CD4-positive, alpha-beta T cell treated with Interleukin-4 for 4 hours (primary cell): ENCODE measurements at regions not wholly inside any gene's neighbourhood (a gene's known extent, or its start where the extent isn't known, plus 50 kb on each side); places are given as distances from the start of the nearest gene placed in this dataset.

ENCODE experiments used
- DNase-seq: peaks from one replicate; pipeline ENCODE4 v3.0.0-alpha.2; 2020

DNA sequence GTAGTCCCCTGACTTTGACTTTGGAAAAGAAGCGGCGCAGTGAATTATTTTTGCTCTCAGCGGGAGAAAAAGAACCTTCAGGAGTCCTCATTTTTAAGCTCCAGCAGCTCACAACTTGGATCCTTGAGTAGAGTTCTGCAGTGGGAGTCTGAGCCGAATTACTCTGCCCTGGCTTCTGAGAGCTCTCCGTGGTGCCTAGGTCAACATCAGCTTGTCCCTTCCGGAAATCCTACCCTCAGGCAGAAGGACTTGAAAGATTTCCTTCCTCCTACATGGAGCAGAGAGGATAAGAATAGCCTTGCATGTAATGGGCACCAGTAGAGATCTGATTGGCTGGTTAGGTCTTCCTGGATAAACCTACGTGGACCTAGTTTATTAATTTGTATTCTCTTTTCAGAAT is 549.7 kb upstream of the TENM3 start:
- DNase-seq = no peak

- no peak for DNase-seq
These were observed 545.0 kb upstream of the TENM3 start for GRCh38 chr4:181698221-181698620.

DNA sequence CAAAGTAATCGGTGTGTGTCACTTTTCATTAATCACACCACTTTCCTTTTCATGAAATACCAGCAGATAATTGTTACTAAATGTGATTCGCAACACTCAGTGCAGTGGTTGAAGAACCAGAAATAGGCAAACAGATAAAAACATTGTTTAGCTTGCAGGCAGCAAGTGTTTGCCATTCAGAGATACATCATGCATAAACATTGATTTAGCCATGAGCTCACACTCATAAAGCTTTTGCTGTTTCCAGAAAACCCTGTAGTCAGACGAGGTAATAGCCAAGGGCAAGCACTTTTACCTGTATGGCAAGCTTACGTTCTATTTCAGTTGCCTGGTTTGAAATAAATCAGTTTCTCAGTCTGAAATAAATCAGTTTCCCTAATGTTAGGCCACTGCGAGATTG is 542.0 kb upstream of the TENM3 start:
- DNase-seq = no peak

- DNase-seq = no peak
These were observed 541.3 kb upstream of the TENM3 start for GRCh38 chr4:181701894-181702293.

GRCh38 chr4:181702864-181703495 is 540.2 kb upstream of the TENM3 start:
- DNase-seq = no peak

DNA sequence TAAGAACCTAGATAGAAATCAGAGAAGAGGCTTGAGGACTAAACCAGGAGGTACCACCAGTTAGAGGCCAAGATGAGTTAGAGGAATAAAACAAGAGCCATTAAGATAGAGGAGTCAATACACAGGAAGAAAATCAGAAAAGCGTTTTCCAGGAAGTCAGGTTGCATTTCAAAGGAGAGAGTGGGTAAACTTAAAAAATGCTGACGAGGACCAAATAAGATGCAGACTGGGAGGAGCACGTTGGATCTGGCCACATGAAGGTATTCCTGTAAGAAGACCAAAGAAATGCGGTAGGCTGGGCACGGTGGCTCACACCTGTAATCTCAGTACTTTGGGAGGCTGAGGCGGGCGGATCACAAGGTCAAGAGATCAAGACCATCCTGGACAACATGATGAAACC is 533.1 kb upstream of the TENM3 start:
- DNase-seq = no peak

GRCh38 chr4:181711387-181711786 is 531.8 kb upstream of the TENM3 start:
- DNase-seq = no peak

GRCh38 chr4:181728305-181728966 is 514.8 kb upstream of the TENM3 start:
- no peak for DNase-seq

DNA sequence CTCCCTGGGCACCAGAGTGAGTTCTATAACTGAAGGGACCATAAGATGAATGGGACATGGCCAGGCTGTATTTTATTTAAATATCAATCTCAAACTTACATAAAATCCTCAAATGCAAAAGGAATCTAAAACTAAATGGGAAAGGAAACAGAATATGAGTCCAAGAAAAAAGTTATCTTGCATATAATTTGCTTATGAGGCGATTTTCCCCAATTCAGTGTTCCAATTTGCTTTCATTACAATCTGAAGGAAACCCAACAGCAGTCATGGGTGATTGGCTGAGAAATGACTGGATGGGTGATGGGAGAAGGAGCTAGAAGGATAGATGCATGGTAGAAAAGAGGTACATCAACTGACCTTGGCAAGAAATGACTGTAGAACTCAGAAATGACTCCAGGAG is 511.3 kb upstream of the TENM3 start:
- no peak for DNase-seq

DNA sequence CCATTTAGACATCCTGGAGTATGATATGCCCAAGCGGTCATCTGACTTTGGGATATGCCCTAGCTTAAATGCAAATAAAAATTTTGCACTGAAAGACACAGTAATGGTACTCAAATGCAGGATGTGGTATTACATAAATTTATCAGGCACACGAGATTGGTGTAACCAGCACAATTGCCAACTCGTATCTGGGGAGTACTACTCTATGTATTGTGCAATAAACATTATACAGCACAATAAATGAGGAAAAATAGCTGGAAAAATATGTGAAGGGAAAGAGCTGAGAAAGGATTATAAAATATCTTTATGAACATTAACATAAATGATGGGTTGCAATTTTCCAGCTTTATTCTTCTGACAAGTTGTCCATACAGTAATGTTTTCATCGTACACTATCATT is 505.5 kb upstream of the TENM3 start:
- no peak for DNase-seq

GRCh38 chr4:181739031-181739430 is 504.2 kb upstream of the TENM3 start:
- DNase-seq = no peak

DNA sequence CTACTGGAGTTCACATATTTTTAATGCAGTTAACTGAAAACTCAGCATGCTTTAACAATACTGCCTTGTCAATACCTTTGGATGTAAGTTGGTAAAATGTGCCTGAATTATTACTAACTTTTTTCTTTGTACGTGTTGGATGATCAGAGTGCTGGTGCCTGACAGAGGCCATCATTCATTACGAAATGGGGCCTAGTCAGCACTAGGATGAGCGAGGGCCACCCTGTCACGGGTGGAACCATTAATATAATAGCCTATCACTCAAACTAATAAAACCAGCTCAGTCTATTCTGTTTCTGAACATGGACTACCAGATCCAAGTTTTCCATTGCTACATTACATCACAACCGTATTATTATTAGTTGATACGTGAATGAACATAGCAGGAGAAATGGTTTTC is 501.7 kb upstream of the TENM3 start:
- DNase-seq = no peak

DNA sequence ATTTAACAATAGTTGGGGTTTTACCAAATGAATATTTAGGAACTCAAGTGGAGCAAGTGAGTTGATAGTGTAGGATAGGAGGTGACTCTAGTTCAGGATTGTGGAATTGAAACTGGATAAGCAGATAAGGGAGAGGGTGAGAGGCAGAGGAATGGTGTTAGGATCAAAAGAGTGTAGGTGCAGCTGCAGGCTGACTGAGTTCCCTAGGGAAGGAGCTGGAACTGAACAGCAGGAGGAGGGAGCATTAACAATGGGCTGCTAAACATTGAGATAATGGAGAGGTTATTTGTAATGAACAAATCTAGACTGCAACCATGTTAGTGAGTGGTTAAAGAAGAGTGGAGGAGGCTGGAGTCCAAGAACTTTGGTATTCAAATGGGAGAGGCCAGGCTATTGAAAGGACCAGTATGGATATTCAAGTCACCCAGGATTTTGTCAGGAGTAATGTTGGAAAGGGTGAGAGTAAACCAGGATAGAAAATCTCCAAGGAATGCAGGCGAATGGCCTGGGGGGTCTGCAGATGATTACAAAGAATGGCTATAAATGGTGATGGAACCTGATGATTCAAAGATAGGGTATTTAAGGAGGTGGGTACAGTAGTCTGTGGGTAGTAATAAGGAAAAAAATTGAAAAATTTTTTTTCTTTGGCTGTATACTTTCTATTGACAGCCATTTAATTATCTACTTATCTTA is 497.1 kb upstream of the TENM3 start:
- no peak for DNase-seq

DNA sequence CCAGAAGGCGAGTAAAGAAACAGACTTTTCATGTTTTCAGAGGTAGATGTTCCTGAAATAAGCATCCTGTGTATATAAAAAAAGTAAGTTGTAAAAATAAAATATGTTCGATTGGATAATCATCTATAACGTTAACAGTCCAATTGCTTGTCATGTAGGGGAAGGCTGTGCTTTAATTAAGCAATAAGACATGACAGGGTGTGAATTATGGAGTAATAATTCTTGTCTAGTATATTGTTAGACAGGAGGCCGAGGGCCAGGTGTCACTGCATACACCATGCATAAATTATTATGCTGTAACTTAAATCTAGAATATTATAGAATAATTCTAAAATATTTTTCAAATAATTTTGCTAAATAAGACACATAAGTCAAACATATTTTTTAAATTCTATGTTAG is 494.6 kb upstream of the TENM3 start:
- DNase-seq = no peak

DNA sequence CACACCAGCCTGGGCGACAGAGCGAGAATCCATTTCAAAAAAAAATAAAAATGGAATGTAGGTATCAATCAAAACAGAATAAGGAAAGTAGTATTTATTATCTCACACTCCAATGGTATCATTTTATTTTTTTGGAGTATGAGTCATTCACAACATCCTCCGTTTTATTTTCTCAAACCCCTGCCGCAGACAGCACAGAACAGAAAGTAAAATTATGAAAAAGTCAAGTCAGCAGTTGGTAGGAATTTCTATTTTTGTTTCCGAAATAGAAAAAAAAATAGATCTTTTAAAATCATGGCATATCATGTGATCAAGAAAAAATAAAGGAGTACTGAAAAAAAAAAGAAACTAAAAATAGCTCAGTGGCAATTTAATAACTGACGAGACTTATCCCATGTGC is 490.7 kb upstream of the TENM3 start:
- no peak for DNase-seq

GRCh38 chr4:181753207-181753606 is 490.0 kb upstream of the TENM3 start:
- no peak for DNase-seq

GRCh38 chr4:181755846-181756245 is 487.4 kb upstream of the TENM3 start:
- DNase-seq = no peak

DNA sequence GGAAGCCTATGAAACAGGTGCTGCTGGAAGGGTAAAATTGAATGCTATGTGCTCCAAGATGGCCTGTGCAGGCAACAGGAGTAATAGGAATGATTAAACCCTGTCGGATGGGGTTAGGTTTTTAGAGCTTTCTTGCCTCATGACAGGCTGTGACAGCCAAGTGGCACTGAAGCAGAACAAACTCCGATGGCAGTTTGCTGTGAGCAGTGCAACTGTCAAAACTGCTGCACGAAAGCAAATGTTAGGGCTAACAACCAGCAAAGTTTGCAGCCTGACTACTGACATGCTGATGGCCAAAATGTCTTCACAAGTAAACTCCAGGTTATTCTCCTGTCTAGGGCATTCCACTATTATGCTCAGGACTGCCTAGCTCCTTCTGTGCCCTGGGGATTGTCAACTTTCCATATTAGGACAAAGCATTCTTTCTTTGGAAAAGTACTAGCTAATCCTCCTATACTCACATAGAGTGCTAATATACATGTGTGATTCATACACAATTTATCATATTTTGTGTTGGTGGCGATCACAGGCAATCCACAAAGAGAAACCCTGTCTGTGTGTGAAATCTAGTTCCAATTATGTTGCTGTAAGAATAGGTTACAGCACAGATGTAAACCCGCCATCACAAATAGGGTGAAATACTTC is 486.6 kb upstream of the TENM3 start:
- no peak for DNase-seq

- DNase-seq = no peak
These were observed 486.1 kb upstream of the TENM3 start for GRCh38 chr4:181757098-181757497.

GRCh38 chr4:181757910-181758660 is 485.1 kb upstream of the TENM3 start:
- no peak for DNase-seq

DNA sequence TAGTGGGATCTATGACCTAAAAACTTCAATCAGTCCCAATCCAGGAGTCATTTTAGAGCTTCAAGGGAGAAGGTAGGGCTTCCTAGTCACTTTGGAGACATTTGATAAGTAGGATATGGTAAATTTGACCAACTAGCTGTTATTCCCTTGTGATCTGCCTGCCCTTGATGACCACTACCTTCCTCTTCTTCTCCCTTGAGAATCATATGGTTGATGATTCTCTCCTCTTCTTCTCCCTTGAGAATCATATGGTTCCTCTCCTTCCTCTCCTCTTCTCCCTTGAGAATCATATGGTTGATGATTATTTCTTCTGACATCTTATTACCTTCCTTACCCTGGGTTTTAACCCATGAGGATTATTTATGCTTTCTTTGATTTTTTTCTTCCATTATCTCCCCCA is 482.6 kb upstream of the TENM3 start:
- no peak for DNase-seq

- no peak for DNase-seq
These were observed 482.0 kb upstream of the TENM3 start for GRCh38 chr4:181761156-181761555.

DNA sequence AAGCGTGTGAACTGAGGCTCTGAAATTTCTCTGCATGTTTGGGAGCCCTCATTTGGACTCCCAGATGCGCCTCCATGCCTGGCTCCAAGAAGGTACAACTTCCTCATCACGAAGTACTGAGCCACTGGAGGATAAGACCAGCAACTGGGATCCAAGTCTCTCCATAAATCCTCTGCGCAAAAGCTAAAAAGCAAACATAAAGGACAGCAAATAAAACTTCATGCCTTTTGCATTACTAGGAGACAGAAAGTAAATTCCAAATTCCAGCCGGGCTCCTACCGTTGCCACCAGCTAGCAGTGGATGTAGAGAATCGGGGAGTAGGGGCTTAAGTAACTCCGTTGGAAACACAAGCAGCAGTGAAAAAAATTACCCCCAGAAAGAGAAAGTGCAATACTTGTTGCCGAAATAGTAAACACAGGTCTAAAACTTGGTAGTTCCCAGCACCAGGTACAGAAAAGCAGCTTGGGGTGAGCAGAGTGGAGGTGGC is 477.1 kb upstream of the TENM3 start:
- no peak for DNase-seq
